WTC11 (cell line): ENCODE measurements at regions not wholly inside any gene's neighbourhood (a gene's known extent, or its start where the extent isn't known, plus 50 kb on each side); places are given as distances from the start of the nearest gene placed in this dataset.
"Not testable (repeated sequence)": the region's sequence is repeated elsewhere in the genome, so short reads cannot be mapped to it uniquely, and the experiment has no call there.

Source experiments
- ATAC-seq: fragments of 200-7000 bp; cut with Tn5 transposase; 2 replicates; pipeline ENCODE4 v1.10.0; 2021; ENCODE audit warnings: mild to moderate bottlenecking, moderate library complexity
- CTCF ChIA-PET: fragments of 300-600 bp; sonication (Branson Sonifier 250); formaldehyde crosslinking; loops from one replicate; lab custom pipeline; 2021; ENCODE audit warnings: antibody characterized with exemption; lab: Charles Lee
- POLR2A ChIA-PET: fragments of 350-600 bp; sonication (Branson Sonifier 250); formaldehyde crosslinking; loops from one replicate; lab custom pipeline; 2021; ENCODE audit warnings: antibody characterized with exemption; lab: Charles Lee
- DNase-seq: peaks from one replicate; pipeline ENCODE4 v3.0.0; 2021; ENCODE audit warnings: low spot score
- H3K27ac Mint-ChIP-seq: 2 replicates; pipeline ENCODE4 v1.8.0; 2021; ENCODE audit warnings: mixed read lengths
- H3K27me3 Mint-ChIP-seq: 2 replicates; pipeline ENCODE4 v1.8.0; 2021; ENCODE audit warnings: low read depth, mild to moderate bottlenecking, moderate library complexity, mixed read lengths
- H3K36me3 Mint-ChIP-seq: 2 replicates; pipeline ENCODE4 v1.8.0; 2021; ENCODE audit warnings: mixed read lengths
- H3K4me1 Mint-ChIP-seq: 2 replicates; pipeline ENCODE4 v1.8.0; 2022; ENCODE audit warnings: mixed read lengths
- H3K4me3 Mint-ChIP-seq: 2 replicates; pipeline ENCODE4 v1.8.0; 2021; ENCODE audit warnings: mild to moderate bottlenecking, moderate library complexity, mixed read lengths
- H3K9me3 Mint-ChIP-seq: 2 replicates; pipeline ENCODE4 v1.8.0; 2021; ENCODE audit warnings: mixed read lengths
- ATF6 ChIP-seq: sonication (generic); formaldehyde crosslinking; IDR thresholded peaks from 2 replicates; pipeline ENCODE4 v1.8.1; 2023; ENCODE audit warnings: mild to moderate bottlenecking, missing genetic modification reagents
- FOXJ3 ChIP-seq: sonication (generic); formaldehyde crosslinking; IDR thresholded peaks from 2 replicates; pipeline ENCODE4 v1.9.0; 2021; ENCODE audit warnings: missing genetic modification reagents, mild to moderate bottlenecking, borderline replicate concordance
- FOXP1 ChIP-seq: sonication (generic); formaldehyde crosslinking; IDR thresholded peaks from 2 replicates; pipeline ENCODE4 v1.8.0; 2022; ENCODE audit warnings: missing genetic modification reagents, mild to moderate bottlenecking, moderate library complexity, borderline replicate concordance
- HMGXB4 ChIP-seq: sonication (generic); formaldehyde crosslinking; IDR thresholded peaks from 2 replicates; pipeline ENCODE4 v1.8.1; 2023; ENCODE audit warnings: mild to moderate bottlenecking, moderate library complexity, missing genetic modification reagents
- JAZF1 ChIP-seq: fragments of 250-450 bp; sonication (Bioruptor Pico); IDR thresholded peaks from 2 replicates; pipeline ENCODE4 v1.9.0; 2021; ENCODE audit warnings: moderate library complexity, mild to moderate bottlenecking, inconsistent platforms
- NFATC4 ChIP-seq: fragments of 250-450 bp; sonication (Bioruptor Pico); IDR thresholded peaks from 2 replicates; pipeline ENCODE4 v1.9.0; 2021; ENCODE audit warnings: mild to moderate bottlenecking
- NFE2L1 ChIP-seq: sonication (generic); formaldehyde crosslinking; IDR thresholded peaks from 2 replicates; pipeline ENCODE4 v1.8.1; 2023; ENCODE audit warnings: missing genetic modification reagents
- NR1H2 ChIP-seq: sonication (generic); formaldehyde crosslinking; IDR thresholded peaks from 2 replicates; pipeline ENCODE4 v1.9.0; 2021; ENCODE audit warnings: mild to moderate bottlenecking, moderate library complexity, missing genetic modification reagents
- OVOL2 ChIP-seq: fragments of 250-450 bp; sonication (Bioruptor Pico); IDR thresholded peaks from 2 replicates; pipeline ENCODE4 v1.9.0; 2021; ENCODE audit warnings: mild to moderate bottlenecking, borderline replicate concordance
- TEAD4 ChIP-seq: sonication (generic); formaldehyde crosslinking; IDR thresholded peaks from 2 replicates; pipeline ENCODE4 v1.8.0; 2022; ENCODE audit warnings: mild to moderate bottlenecking, missing genetic modification reagents
- TP53 ChIP-seq: sonication (generic); formaldehyde crosslinking; IDR thresholded peaks from 2 replicates; pipeline ENCODE4 v1.8.1; 2023; ENCODE audit warnings: mild to moderate bottlenecking, missing genetic modification reagents
- USF1 ChIP-seq: sonication (generic); formaldehyde crosslinking; IDR thresholded peaks from 2 replicates; pipeline ENCODE4 v1.8.0; 2022; ENCODE audit warnings: mild to moderate bottlenecking, missing genetic modification reagents
- ZMAT4 ChIP-seq: fragments of 250-450 bp; sonication (Bioruptor Pico); IDR thresholded peaks from 2 replicates; pipeline ENCODE4 v1.9.0; 2021; ENCODE audit warnings: mild to moderate bottlenecking
- ZNF263 ChIP-seq: sonication (generic); formaldehyde crosslinking; IDR thresholded peaks from 2 replicates; pipeline ENCODE4 v1.8.1; 2022; ENCODE audit warnings: low read depth, mild to moderate bottlenecking, moderate library complexity, missing genetic modification reagents
- TF ChIP-seq, protein P1 (sequence below): sonication (generic); formaldehyde crosslinking; IDR thresholded peaks from 2 replicates; pipeline ENCODE4 v1.8.0; 2022; ENCODE audit warnings: mild to moderate bottlenecking, missing genetic modification reagents
- TF ChIP-seq, protein P2 (sequence below): sonication (generic); formaldehyde crosslinking; IDR thresholded peaks from 2 replicates; pipeline ENCODE4 v1.8.1; 2022; ENCODE audit warnings: mild to moderate bottlenecking, missing genetic modification reagents, moderate library complexity, borderline replicate concordance
- TF ChIP-seq, protein P3 (sequence below): fragments of 250-450 bp; sonication (Bioruptor Pico); IDR thresholded peaks from 2 replicates; pipeline ENCODE4 v1.8.0; 2021; ENCODE audit warnings: mild to moderate bottlenecking
- TF ChIP-seq, protein P4 (sequence below): sonication (generic); formaldehyde crosslinking; IDR thresholded peaks from 2 replicates; pipeline ENCODE4 v1.8.1; 2022; ENCODE audit warnings: low read depth, mild to moderate bottlenecking, moderate library complexity, missing genetic modification reagents, borderline replicate concordance

- no peaks in the 10 kb centered on the region for H3K27me3 Mint-ChIP-seq
- ATAC-seq, result no peak
- POLR2A ChIA-PET, result no interaction called here
- DNase-seq, result no peak
- H3K27ac Mint-ChIP-seq, result no peak overlapping the region
- CTCF ChIA-PET, result no interaction called here
- H3K36me3 Mint-ChIP-seq, result no peaks in the 10 kb centered on the region
- no peaks in the 10 kb centered on the region for H3K9me3 Mint-ChIP-seq
- no peak overlapping the region for H3K4me3 Mint-ChIP-seq
- no peaks in the 10 kb centered on the region for H3K4me1 Mint-ChIP-seq
- no peak for TF ChIP-seq NR1H2 (CRISPR knock-in tag)
Observed at GRCh38 chr20:26324177-26324576, 627.5 kb upstream of the ZNF337 start.

GRCh38 chr20:26315054-26315453 is 618.4 kb upstream of the ZNF337 start:
- TF ChIP-seq FOXJ3, result no peak
- no peak for TF ChIP-seq FOXP1 (CRISPR knock-in tag)
- TF ChIP-seq NFATC4 (CRISPR knock-in tag), result no peak
- no peak for TF ChIP-seq OVOL2 (CRISPR knock-in tag)
- no peak for TF ChIP-seq JAZF1
- no peak for TF ChIP-seq ATF6 (CRISPR knock-in tag)
- TF ChIP-seq NFE2L1 (CRISPR knock-in tag), result no peak
- no peak for TF ChIP-seq USF1
- H3K9me3 Mint-ChIP-seq, result no peaks in the 10 kb centered on the region
- no peaks in the 10 kb centered on the region for H3K36me3 Mint-ChIP-seq
- ChIA-PET CTCF (no interaction called here), POLR2A (no interaction called here)
- no peak for ATAC-seq
- H3K27ac Mint-ChIP-seq, result no peak overlapping the region
- no peak overlapping the region for H3K4me3 Mint-ChIP-seq
- no peak for DNase-seq
- H3K27me3 Mint-ChIP-seq, result no peaks in the 10 kb centered on the region
- no peaks in the 10 kb centered on the region for H3K4me1 Mint-ChIP-seq

- CTCF ChIA-PET, result not testable (repeated sequence)
Observed at GRCh38 chr20:26309720-26310119, 613.1 kb upstream of the ZNF337 start.

GRCh38 chr20:26308961-26309360 is 612.3 kb upstream of the ZNF337 start:
- no peak overlapping the region for H3K27ac Mint-ChIP-seq
- no peaks in the 10 kb centered on the region for H3K27me3 Mint-ChIP-seq
- peaks cover 5% of the 10 kb centered on the region for H3K9me3 Mint-ChIP-seq
- H3K4me3 Mint-ChIP-seq, result no peak overlapping the region
- POLR2A ChIA-PET, result no interaction called here
- CTCF ChIA-PET, result no interaction called here
- DNase-seq (no peak), ATAC-seq (no peak)
- H3K36me3 Mint-ChIP-seq, result no peaks in the 10 kb centered on the region
- H3K4me1 Mint-ChIP-seq, result no peaks in the 10 kb centered on the region
- no peak for TF ChIP-seq TP53
- TF ChIP-seq ZMAT4, result no peak
- TF ChIP-seq, protein P1, sequence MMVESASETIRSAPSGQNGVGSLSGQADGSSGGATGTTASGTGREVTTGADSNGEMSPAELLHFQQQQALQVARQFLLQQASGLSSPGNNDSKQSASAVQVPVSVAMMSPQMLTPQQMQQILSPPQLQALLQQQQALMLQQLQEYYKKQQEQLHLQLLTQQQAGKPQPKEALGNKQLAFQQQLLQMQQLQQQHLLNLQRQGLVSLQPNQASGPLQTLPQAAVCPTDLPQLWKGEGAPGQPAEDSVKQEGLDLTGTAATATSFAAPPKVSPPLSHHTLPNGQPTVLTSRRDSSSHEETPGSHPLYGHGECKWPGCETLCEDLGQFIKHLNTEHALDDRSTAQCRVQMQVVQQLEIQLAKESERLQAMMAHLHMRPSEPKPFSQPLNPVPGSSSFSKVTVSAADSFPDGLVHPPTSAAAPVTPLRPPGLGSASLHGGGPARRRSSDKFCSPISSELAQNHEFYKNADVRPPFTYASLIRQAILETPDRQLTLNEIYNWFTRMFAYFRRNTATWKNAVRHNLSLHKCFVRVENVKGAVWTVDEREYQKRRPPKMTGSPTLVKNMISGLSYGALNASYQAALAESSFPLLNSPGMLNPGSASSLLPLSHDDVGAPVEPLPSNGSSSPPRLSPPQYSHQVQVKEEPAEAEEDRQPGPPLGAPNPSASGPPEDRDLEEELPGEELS (CRISPR knock-in tag), result no peak
- TF ChIP-seq HMGXB4 (CRISPR knock-in tag), result no peak
- TF ChIP-seq, protein P2, sequence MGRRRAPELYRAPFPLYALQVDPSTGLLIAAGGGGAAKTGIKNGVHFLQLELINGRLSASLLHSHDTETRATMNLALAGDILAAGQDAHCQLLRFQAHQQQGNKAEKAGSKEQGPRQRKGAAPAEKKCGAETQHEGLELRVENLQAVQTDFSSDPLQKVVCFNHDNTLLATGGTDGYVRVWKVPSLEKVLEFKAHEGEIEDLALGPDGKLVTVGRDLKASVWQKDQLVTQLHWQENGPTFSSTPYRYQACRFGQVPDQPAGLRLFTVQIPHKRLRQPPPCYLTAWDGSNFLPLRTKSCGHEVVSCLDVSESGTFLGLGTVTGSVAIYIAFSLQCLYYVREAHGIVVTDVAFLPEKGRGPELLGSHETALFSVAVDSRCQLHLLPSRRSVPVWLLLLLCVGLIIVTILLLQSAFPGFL (CRISPR knock-in tag), result no peak
- TF ChIP-seq ZNF263 (CRISPR knock-in tag), result no peak
- TF ChIP-seq, protein P3, sequence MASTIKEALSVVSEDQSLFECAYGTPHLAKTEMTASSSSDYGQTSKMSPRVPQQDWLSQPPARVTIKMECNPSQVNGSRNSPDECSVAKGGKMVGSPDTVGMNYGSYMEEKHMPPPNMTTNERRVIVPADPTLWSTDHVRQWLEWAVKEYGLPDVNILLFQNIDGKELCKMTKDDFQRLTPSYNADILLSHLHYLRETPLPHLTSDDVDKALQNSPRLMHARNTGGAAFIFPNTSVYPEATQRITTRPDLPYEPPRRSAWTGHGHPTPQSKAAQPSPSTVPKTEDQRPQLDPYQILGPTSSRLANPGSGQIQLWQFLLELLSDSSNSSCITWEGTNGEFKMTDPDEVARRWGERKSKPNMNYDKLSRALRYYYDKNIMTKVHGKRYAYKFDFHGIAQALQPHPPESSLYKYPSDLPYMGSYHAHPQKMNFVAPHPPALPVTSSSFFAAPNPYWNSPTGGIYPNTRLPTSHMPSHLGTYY (CRISPR knock-in tag), result no peak
- TF ChIP-seq TEAD4 (CRISPR knock-in tag), result no peak
- TF ChIP-seq, protein P4, sequence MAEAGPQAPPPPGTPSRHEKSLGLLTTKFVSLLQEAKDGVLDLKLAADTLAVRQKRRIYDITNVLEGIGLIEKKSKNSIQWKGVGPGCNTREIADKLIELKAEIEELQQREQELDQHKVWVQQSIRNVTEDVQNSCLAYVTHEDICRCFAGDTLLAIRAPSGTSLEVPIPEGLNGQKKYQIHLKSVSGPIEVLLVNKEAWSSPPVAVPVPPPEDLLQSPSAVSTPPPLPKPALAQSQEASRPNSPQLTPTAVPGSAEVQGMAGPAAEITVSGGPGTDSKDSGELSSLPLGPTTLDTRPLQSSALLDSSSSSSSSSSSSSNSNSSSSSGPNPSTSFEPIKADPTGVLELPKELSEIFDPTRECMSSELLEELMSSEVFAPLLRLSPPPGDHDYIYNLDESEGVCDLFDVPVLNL (CRISPR knock-in tag), result no peak

More at GRCh38 chr20:26309720-26310119, 613.1 kb upstream of the ZNF337 start:
- H3K36me3 Mint-ChIP-seq, H3K4me3 Mint-ChIP-seq, H3K4me1 Mint-ChIP-seq, DNase-seq, POLR2A ChIA-PET, H3K27me3 Mint-ChIP-seq, ATAC-seq, H3K27ac Mint-ChIP-seq, H3K9me3 Mint-ChIP-seq: not testable (repeated sequence)
